OCI-M1 (cell line): ENCODE measurements at regions not wholly inside any gene's neighbourhood (a gene's known extent, or its start where the extent isn't known, plus 50 kb on each side); places are given as distances from the start of the nearest gene placed in this dataset.
"Not testable (repeated sequence)": the region's sequence is repeated elsewhere in the genome, so short reads cannot be mapped to it uniquely, and the experiment has no call there.

Experiments used
- DNase-seq: peaks from one replicate; lab custom pipeline; 2025; lab: John Stamatoyannopoulos, UW

DNA sequence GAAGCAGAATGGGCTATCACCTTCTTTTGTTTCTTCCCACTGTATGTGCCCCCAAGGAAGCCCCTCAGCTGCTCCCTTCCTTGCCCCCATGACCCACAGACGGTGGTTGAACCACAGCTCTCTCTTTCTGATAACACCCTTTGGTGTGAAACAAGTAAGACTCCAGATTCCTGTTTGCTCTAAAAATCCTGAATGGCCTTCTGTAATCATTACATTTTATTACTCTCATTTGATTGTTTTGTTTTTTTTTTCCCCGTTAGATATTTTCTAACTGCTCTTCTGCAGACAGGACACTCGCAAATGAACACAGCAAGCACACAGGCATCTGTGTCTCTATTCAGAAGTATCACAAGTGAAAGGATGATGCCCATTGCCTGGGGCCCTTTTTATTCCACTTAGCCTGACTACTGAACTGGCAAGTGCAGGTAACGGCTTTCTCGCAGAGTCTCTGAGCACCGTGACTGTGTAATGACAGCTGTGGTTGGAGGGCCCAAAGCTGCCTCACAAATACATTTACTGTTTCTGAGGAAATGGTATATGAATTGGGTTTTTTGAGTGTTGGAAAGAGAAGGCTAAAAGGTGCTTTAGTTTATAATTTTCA, 59.3 kb downstream of the OXGR1 start:
- no peak for DNase-seq

DNA sequence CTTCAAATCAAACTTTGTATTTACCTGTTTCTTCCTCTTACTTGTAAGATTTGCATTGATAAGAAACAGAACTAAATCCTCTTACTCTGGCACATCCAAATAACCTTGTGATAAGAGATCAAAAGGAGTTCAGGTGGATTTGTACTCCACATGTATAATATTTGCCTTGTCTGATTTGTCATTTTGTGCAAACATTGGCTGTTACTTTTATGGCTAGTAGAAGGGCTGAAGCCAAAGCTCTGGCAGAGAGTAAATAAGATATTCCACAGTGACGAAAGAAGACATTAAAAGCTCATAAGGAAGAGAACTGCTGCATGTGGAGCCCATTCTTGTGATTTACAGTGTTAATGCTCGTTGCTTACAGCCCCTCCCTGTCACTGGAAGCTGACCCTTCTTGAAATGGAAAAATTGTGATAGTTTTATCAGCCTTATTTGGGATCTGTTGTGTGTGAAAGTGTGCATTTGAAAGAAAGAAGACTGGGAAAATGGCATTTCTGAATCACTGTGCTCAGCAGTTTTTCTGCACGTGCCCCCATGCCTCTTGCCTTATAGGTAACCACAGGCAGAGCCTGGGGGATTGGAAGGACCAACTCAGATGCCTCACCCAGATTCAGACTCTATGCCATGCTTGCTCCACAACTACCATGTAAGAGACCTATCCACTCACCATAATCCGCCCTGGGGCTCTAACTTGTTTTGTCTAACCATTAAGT, 68.2 kb downstream of the OXGR1 start:
- no peak for DNase-seq

DNA sequence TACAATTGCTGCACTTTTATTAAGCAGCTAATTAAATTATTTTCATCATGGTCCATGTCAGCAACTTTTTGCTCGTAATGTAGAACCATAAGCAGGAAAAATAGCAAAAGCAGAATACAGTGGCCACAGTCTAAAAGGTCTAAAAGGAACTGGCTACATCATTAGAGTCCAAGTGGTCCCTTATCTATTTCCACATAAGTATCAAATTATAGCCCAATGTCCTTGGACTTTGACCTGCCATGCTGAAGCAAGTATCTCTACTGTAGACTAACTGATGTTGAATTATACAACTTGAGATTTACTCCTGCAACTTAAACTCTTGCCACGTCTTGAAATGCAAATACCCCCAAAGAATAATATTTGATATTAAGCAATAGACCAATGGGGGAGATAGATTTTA, 68.8 kb downstream of the OXGR1 start:
- DNase-seq, result no peak

DNA sequence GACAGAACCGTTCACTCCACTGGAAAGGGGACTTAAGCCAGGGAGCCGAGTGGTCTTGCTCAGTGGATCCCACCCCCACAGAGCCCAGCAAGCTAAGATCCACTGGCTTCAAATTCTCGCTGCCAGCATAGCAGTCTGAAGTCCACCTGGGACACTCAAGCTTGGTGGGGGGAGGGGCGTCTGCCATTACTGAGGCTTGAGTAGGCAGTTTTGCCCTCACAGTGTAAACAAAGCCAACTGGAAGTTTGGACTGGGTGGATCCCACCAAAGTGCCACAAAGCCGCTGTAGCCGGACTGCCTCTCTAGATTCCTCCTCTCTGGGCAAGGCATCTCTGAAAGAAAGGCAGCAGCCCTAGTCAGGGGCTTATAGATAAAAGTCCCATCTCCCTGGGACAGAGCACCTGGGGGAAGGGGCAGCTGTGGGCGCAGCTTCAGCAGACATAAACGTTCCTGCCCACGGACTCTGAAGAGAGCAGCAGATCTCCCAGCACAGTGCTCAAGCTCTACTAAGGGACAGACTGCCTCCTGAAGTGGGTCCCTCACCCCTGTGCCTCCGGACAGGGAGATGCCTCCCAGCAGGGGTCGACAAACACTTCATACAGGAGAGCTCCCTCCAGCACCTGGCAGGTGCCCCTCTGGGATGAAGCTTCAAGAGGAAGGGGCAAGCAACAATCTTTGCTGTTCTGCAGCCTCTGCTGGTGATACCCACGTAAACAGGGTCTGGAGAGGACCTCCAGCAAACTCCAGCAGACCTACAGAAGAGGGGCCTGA, 75.2 kb downstream of the OXGR1 start:
- not testable (repeated sequence) for DNase-seq

DNA sequence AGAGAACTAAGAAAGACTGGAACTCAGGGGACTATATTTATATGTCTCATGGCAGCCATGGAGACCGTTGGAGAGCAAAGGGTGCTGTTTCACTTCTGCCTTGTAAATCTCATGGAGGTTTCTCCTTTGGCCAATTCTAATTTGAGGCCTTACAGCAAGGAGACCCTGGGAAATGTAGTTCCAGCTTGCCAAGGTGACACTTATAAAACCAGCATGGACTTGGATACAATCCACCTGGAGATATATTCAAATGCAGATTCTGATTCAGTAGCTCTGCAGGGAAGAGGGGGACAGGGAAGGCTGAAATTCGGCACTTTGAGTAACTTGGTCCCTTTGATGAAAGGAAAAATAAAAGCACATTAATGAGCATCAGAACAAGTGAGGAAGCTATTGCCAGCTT, 90.0 kb downstream of the OXGR1 start:
- no peak for DNase-seq

DNA sequence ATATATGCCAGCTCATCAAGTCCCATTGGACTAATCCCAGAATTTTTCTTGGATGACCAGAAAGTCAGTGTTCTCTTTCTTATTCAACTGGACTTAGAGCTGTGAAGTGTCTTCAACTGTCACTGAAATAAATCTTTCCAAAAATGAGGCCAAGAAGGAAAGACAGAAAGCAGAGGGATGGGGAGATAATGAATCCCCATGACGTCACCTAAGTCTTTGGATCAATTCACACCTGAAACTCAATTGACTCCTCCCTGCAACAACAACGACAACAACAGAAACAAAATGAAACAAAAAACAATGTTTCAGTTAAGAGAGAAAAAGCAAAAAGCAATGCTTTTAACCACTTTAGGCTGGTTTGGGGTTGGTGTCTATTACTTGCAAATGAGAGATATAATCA, 91.2 kb downstream of the OXGR1 start:
- DNase-seq, result no peak

DNA sequence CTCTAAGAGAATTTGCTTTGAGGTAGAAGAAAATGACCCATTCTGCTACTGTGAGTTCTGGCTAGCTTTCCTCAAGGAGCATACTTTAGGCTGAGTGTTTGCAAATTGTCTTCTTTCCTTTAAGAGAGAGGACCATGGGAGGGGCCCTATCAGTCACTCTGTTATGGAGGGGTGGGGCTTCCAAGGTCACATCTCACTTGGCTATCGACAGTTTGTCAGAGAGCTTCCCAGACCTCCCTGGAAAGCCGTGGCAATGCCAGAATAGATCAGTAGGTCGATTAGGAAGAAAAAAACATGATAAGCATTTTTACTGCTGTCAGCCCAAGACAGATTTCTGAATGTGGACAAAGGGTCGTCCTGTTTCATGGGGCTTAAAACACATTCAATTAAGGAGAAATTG, 93.3 kb downstream of the OXGR1 start:
- peak; percentile 50 for DNase-seq

DNA sequence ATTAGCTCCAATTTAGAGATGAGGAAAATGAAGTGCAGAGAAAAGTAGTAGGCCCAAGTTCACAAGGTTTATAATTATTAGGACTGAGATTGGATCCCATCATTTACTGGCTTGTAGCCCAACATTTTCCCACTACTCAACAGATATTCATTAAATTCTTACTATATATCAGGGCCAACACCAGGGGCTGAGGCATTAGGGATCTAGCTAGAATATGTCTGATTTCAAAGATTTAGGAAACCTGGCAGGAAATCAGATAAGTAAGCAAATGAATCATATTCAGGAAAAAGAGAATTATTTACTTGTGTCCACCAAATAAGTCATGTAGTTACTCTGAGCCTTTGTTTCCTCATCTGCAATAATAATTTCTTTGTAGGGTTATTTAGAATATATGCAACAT, 94.3 kb downstream of the OXGR1 start:
- no peak for DNase-seq

DNA sequence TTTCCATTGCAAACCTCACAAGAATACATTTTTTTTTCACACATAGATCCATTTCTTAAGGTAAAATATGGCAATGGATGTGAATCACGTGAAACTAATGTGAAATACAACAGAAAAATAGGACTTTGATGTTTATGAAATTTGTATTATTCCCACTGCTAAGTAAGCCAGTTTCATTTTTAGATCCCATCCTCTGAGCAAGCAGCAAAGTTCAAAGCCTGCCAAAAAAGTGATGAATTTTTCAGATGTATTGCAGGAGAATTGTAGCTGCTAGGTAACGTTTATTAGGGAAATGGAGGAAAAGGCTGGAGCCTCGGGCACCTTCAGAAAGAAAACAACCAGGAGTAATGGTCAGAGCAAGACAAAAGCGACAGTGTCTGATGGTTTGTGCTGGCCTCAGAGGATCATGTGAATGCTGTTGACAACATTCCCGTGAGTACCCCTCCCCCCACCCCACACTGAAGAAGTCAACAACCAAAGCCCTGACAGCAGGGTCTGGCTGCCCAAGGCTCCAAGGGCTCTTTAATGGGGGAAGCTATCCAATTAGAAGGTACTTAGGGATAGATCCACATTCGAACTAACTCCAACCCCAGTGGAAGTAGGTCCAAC, 95.5 kb downstream of the OXGR1 start:
- no peak for DNase-seq

DNA sequence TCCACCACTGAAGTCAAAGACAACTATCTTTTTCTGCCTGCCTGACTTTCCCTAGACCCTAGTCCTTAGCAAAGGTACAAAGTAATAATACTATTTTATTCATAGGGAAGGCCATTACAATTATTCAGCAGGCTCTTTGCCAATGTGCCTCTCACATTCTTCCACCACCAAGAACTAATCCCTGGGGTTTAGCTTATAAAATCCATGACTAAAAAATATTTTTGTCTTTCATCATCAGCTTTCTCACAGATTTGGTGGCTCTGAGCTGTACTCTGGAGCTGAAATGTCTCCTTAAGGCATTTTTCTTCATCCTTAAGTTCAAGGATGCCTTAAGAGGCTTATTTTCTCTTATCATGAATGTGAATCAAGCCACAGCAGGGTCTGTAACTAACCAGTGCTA, 96.1 kb downstream of the OXGR1 start:
- DNase-seq, result no peak
